IMR-90 (cell line): ENCODE measurements at regions not wholly inside any gene's neighbourhood (a gene's known extent, or its start where the extent isn't known, plus 50 kb on each side); places are given as distances from the start of the nearest gene placed in this dataset.

Experiments used
- ATAC-seq: fragments of 200-7000 bp; cut with Tn5 transposase; 2 replicates; pipeline ENCODE4 v1.9.1; 2020; ENCODE audit warnings: low read depth, mild to moderate bottlenecking, moderate library complexity
- BruUV-seq: library from RNA; stranded (reverse); fragments of 400-500 nt; replicated peaks from 2 replicates; lab custom pipeline; 2021; lab: Mats Ljungman, UMichigan
- CTCF ChIA-PET: fragments of 300-600 bp; formaldehyde crosslinking; extraction: SDS; loops from one replicate; lab custom pipeline; 2021; ENCODE audit warnings: antibody characterized with exemption; lab: Yijun Ruan, JAX
- POLR2A ChIA-PET: fragments of 300-600 bp; sonication (Branson Sonifier 250); formaldehyde crosslinking; loops from one replicate; lab custom pipeline; 2022; ENCODE audit warnings: antibody characterized with exemption; ENCODE audit not compliant: unreplicated experiment; lab: Charles Lee
- DNase-seq: peaks from one replicate; pipeline ENCODE4 v3.0.0; 2013
- H2AFZ ChIP-seq: replicated peaks from 2 replicates; pipeline ENCODE3; 2013; ENCODE audit warnings: low read length, mild to moderate bottlenecking; ENCODE audit not compliant: poor library complexity
- H2AK5ac ChIP-seq: 2 replicates; pipeline ENCODE4 v1.6.1; 2013; ENCODE audit warnings: low read depth, low read length, inconsistent platforms
- H2AK9ac ChIP-seq: replicated peaks from 2 replicates; pipeline ENCODE3; 2013; ENCODE audit warnings: mild to moderate bottlenecking, low read depth, low read length, moderate library complexity; ENCODE audit not compliant: poor library complexity
- H2BK120ac ChIP-seq: 2 replicates; pipeline ENCODE4 v1.6.1; 2013; ENCODE audit warnings: low read depth, low read length, inconsistent platforms
- H2BK15ac ChIP-seq: 3 replicates; pipeline ENCODE4 v1.6.1; 2013; ENCODE audit warnings: low read depth, low read length, inconsistent platforms
- H2BK20ac ChIP-seq: 2 replicates; pipeline ENCODE4 v1.6.1; 2013; ENCODE audit warnings: low read depth, mild to moderate bottlenecking, inconsistent platforms, low read length, moderate library complexity
- H2BK5ac ChIP-seq: 2 replicates; pipeline ENCODE4 v1.6.1; 2013; ENCODE audit warnings: mild to moderate bottlenecking, low read depth, low read length, inconsistent platforms; ENCODE audit not compliant: poor library complexity, severe bottlenecking
- H3K14ac ChIP-seq: replicated peaks from 2 replicates; pipeline ENCODE4 v1.6.1; 2013; ENCODE audit warnings: low read depth, low read length, inconsistent platforms
- H3K18ac ChIP-seq: 2 replicates; pipeline ENCODE4 v1.6.1; 2013; ENCODE audit warnings: low read depth, low read length, control low read depth
- H3K23ac ChIP-seq: 2 replicates; pipeline ENCODE4 v1.6.1; 2013; ENCODE audit warnings: low read depth, low read length, inconsistent platforms
- H3K27ac ChIP-seq: 2 replicates; pipeline ENCODE4 v1.5.1; 2013; ENCODE audit warnings: mild to moderate bottlenecking, control low read depth, low read length; ENCODE audit not compliant: insufficient read depth
- H3K27me3 ChIP-seq: 2 replicates; pipeline ENCODE4 v1.6.1; 2013; ENCODE audit warnings: low read length; ENCODE audit not compliant: control insufficient read depth, insufficient read depth
- H3K36me3 ChIP-seq: 2 replicates; pipeline ENCODE4 v1.6.1; 2013; ENCODE audit warnings: low read length, mixed read lengths; ENCODE audit not compliant: control insufficient read depth, insufficient read depth
- H3K4ac ChIP-seq: 2 replicates; pipeline ENCODE4 v1.6.1; 2013; ENCODE audit warnings: low read depth, low read length, inconsistent platforms
- H3K4me1 ChIP-seq: 2 replicates; pipeline ENCODE4 v1.6.1; 2013; ENCODE audit warnings: low read length, mixed read lengths; ENCODE audit not compliant: control insufficient read depth, insufficient read depth
- H3K4me2 ChIP-seq: 2 replicates; pipeline ENCODE4 v1.6.1; 2013; ENCODE audit warnings: low read depth, mild to moderate bottlenecking, control low read depth, low read length, moderate library complexity
- H3K4me3 ChIP-seq: 2 replicates; pipeline ENCODE4 v1.5.1; 2013; ENCODE audit warnings: low read depth, mild to moderate bottlenecking, control low read depth, low read length, moderate library complexity; ENCODE audit not compliant: insufficient read depth
- H3K56ac ChIP-seq: 2 replicates; pipeline ENCODE4 v1.6.1; 2013; ENCODE audit warnings: low read length, inconsistent platforms; ENCODE audit not compliant: insufficient read depth; ENCODE audit errors: extremely low read depth
- H3K79me1 ChIP-seq, 2 experiments: 2 replicates each; pipeline ENCODE4 v1.6.1; 2013; ENCODE audit warnings: low read length in 2 of 2, inconsistent platforms in 1 of 2, low read depth in 1 of 2
- H3K9ac ChIP-seq: 2 replicates; pipeline ENCODE4 v1.6.1; 2013; ENCODE audit warnings: low read depth, low read length, control low read depth
- H3K9me1 ChIP-seq: 2 replicates; pipeline ENCODE4 v1.6.1; 2013; ENCODE audit warnings: low read length, inconsistent platforms; ENCODE audit not compliant: insufficient read depth
- H3K9me3 ChIP-seq: 2 replicates; pipeline ENCODE4 v1.6.1; 2013; ENCODE audit warnings: low read length; ENCODE audit not compliant: control insufficient read depth, insufficient read depth
- H4K20me1 ChIP-seq: 2 replicates; pipeline ENCODE4 v1.6.1; 2013; ENCODE audit warnings: low read length, inconsistent platforms; ENCODE audit not compliant: insufficient read depth
- H4K5ac ChIP-seq: 2 replicates; pipeline ENCODE4 v1.6.1; 2013; ENCODE audit warnings: mild to moderate bottlenecking, low read depth, low read length, control low read depth
- H4K8ac ChIP-seq, 2 experiments: 2 replicates each; pipeline ENCODE4 v1.6.1; 2013; ENCODE audit warnings: low read depth in 2 of 2, low read length in 2 of 2, control low read depth in 1 of 2, inconsistent platforms in 1 of 2
- H4K91ac ChIP-seq: 2 replicates; pipeline ENCODE4 v1.6.1; 2013; ENCODE audit warnings: low read depth, low read length, inconsistent platforms; ENCODE audit not compliant: insufficient read depth
- BHLHE40 ChIP-seq: fragments of 150-350 bp; IDR thresholded peaks from 2 replicates; pipeline ENCODE4 v1.6.1; 2016; ENCODE audit warnings: mild to moderate bottlenecking, low read depth, low read length
- CEBPB ChIP-seq: IDR thresholded peaks from 2 replicates; pipeline ENCODE4 v1.6.1; 2012; ENCODE audit warnings: low read depth, low read length, improper control_type of control experiment
- CHD1 ChIP-seq: IDR thresholded peaks from 2 replicates; pipeline ENCODE4 v1.6.1; 2012; ENCODE audit warnings: low read depth, low read length, improper control_type of control experiment
- FOS ChIP-seq: fragments of 150-350 bp; IDR thresholded peaks from 2 replicates; pipeline ENCODE4 v1.6.1; 2016; ENCODE audit warnings: low read depth, low read length
- MAFK ChIP-seq: IDR thresholded peaks from 2 replicates; pipeline ENCODE4 v1.6.1; 2012; ENCODE audit warnings: low read depth, low read length, improper control_type of control experiment
- MAZ ChIP-seq: IDR thresholded peaks from 2 replicates; pipeline ENCODE4 v1.6.1; 2012; ENCODE audit warnings: low read depth, mild to moderate bottlenecking, low read length, improper control_type of control experiment, moderate library complexity, borderline replicate concordance
- MXI1 ChIP-seq: IDR thresholded peaks from 2 replicates; pipeline ENCODE4 v1.6.1; 2012; ENCODE audit warnings: low read depth, mild to moderate bottlenecking, low read length, moderate library complexity, borderline replicate concordance
- POLR2A ChIP-seq: IDR thresholded peaks from 2 replicates; pipeline ENCODE4 v1.6.1; 2012; ENCODE audit warnings: mild to moderate bottlenecking, low read depth, low read length
- RAD21 ChIP-seq: IDR thresholded peaks from 2 replicates; pipeline ENCODE4 v1.6.1; 2012; ENCODE audit warnings: low read length, improper control_type of control experiment
- RCOR1 ChIP-seq: IDR thresholded peaks from 2 replicates; pipeline ENCODE4 v1.6.1; 2012; ENCODE audit warnings: mild to moderate bottlenecking, low read length, improper control_type of control experiment; ENCODE audit not compliant: insufficient replicate concordance
- RFX5 ChIP-seq: IDR thresholded peaks from 2 replicates; pipeline ENCODE4 v1.8.0; 2012; ENCODE audit warnings: low read depth, mild to moderate bottlenecking, low read length, moderate library complexity
- SMC3 ChIP-seq: fragments of 150-350 bp; IDR thresholded peaks from 2 replicates; pipeline ENCODE4 v1.6.1; 2016; ENCODE audit warnings: low read depth, mild to moderate bottlenecking, antibody characterized with exemption, low read length, moderate library complexity
- WGBS, 2 experiments: methylation state at CpG; one replicate each; pipeline versions ENCODE4 v1.1.5 to v1.1.7; 2013; ENCODE audit warnings: missing lambda C conversion rate in 2 of 2; ENCODE audit not compliant: insufficient read length in 1 of 2; ENCODE audit errors: extremely low coverage in 2 of 2; 5-methylcytosine and 5-hydroxymethylcytosine counted together
- dilution Hi-C: fragments of 300-500 bp; cut with HindIII; formaldehyde crosslinking; loops from one replicate; pipeline ENCODE4 v1.14.3; 2018; ENCODE audit warnings: low sequenced_read_pairs; ENCODE audit not compliant: unreplicated experiment
- in situ Hi-C: fragments of 300-500 bp; cut with MboI; formaldehyde crosslinking; loops from 3 replicates; pipeline ENCODE4 v1.14.3; 2019; ENCODE audit warnings: low sequenced_read_pairs, inconsistent platforms, mixed read lengths
- intact Hi-C: fragments of 100-400 bp; cut with micrococcal nuclease; formaldehyde crosslinking; loops from 2 replicates; pipeline ENCODE4 v1.10.0; 2022
- TF ChIP-seq, protein P1 (sequence below): fragments of 150-350 bp; IDR thresholded peaks from 2 replicates; pipeline ENCODE4 v1.6.1; 2017; ENCODE audit warnings: mild to moderate bottlenecking, antibody characterized with exemption, low read length, low read depth
- TF ChIP-seq, protein P2 (sequence below): fragments of 150-350 bp; IDR thresholded peaks from 2 replicates; pipeline ENCODE4 v1.6.1; 2016; ENCODE audit warnings: low read depth, mild to moderate bottlenecking, low read length, moderate library complexity, borderline replicate concordance

DNA sequence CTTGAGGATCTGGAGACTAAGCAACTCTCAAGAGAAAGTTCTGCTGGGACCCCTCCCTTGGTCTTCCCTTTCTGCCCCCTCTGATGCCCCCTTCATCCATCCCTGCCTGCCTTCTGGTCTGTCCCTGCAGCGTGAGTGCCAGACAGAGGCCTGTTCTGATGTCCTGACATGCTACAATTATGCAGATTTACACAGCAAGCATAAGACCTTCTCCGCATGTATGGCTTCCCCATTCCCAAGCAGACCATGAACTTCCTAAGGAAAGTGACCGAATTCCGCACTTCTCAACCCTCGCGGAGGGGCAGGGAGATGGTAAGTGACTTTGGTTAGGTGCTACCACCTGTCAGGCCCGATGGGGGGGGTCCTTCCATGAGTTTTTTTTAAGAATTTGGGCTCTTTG lies 150.1 kb upstream of the SDK2 start:
- Histone ChIP-seq H3K27ac (no peak overlapping the region), H3K23ac (no peak overlapping the region), H4K8ac (no peak overlapping the region), H2BK120ac (no peak overlapping the region), H4K5ac (no peak overlapping the region), H3K9ac (no peak overlapping the region), H3K56ac (no peak overlapping the region), H3K4me1 (no peaks in the 10 kb centered on the region), H3K9me1 (no peaks in the 10 kb centered on the region), H2AK5ac (no peak overlapping the region), H3K9me3 (peaks cover 30% of the 10 kb centered on the region), H3K4ac (no peak overlapping the region), H2AK9ac (no peak overlapping the region), H3K36me3 (no peaks in the 10 kb centered on the region), H2BK15ac (no peak overlapping the region), H2BK20ac (no peak overlapping the region), H3K27me3 (no peaks in the 10 kb centered on the region), H3K4me3 (no peak overlapping the region), H2AFZ (no peak overlapping the region), H3K79me1 (no peaks in the 10 kb centered on the region), H4K20me1 (no peaks in the 10 kb centered on the region), H3K14ac (no peak overlapping the region), H3K4me2 (no peak overlapping the region), H3K18ac (no peak overlapping the region), H4K91ac (no peak overlapping the region), H2BK5ac (no peak overlapping the region)
- DNase-seq (no peak), ATAC-seq (no peak)
- intact Hi-C loops (no loop called here), in situ Hi-C loops (no loop called here), dilution Hi-C loops (no loop called here)
- no peak for TF ChIP-seq RFX5
- no peak for TF ChIP-seq FOS
- TF ChIP-seq, protein P1, sequence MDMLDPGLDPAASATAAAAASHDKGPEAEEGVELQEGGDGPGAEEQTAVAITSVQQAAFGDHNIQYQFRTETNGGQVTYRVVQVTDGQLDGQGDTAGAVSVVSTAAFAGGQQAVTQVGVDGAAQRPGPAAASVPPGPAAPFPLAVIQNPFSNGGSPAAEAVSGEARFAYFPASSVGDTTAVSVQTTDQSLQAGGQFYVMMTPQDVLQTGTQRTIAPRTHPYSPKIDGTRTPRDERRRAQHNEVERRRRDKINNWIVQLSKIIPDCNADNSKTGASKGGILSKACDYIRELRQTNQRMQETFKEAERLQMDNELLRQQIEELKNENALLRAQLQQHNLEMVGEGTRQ, result no peak
- no peak for TF ChIP-seq POLR2A
- no peak for TF ChIP-seq RCOR1
- no peak for TF ChIP-seq BHLHE40
- no peak for TF ChIP-seq SMC3
- no peak for TF ChIP-seq CEBPB
- TF ChIP-seq CHD1, result no peak
- no peak for TF ChIP-seq MXI1
- TF ChIP-seq MAFK, result no peak
- TF ChIP-seq, protein P2, sequence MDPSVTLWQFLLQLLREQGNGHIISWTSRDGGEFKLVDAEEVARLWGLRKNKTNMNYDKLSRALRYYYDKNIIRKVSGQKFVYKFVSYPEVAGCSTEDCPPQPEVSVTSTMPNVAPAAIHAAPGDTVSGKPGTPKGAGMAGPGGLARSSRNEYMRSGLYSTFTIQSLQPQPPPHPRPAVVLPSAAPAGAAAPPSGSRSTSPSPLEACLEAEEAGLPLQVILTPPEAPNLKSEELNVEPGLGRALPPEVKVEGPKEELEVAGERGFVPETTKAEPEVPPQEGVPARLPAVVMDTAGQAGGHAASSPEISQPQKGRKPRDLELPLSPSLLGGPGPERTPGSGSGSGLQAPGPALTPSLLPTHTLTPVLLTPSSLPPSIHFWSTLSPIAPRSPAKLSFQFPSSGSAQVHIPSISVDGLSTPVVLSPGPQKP, result no peak
- no peak for TF ChIP-seq RAD21
- no peak for TF ChIP-seq MAZ
- BruUV-seq, result no TSS peak
- POLR2A ChIA-PET, result no interaction called here
- no CpG with 5 or more reads among the region's 7 CpGs for WGBS, 2 experiments
- CTCF ChIA-PET, result no interaction called here
